Loucy (cell line): ENCODE measurements at regions not wholly inside any gene's neighbourhood (a gene's known extent, or its start where the extent isn't known, plus 50 kb on each side); places are given as distances from the start of the nearest gene placed in this dataset.

Source experiments
- CTCF ChIP-seq: fragments of 200-600 bp; sonication (generic); conservative IDR thresholded peaks from 2 replicates; pipeline ENCODE4 v1.5.1; 2014; ENCODE audit warnings: mild to moderate bottlenecking, antibody characterized with exemption, low read length
- EZH2phosphoT487 ChIP-seq: fragments of 200-600 bp; IDR thresholded peaks from 2 replicates; pipeline ENCODE4 v1.6.1; 2018; ENCODE audit warnings: antibody characterized with exemption, mild to moderate bottlenecking, moderate library complexity, borderline replicate concordance

GRCh38 chr1:175801979-175802378, 58.6 kb upstream of the TNR start:
- TF ChIP-seq CTCF (no peak), EZH2phosphoT487 (no peak)
